ENCODE measurements at regions not wholly inside any gene's neighbourhood (a gene's known extent, or its start where the extent isn't known, plus 50 kb on each side); places are given as distances from the start of the nearest gene placed in this dataset.

DNA sequence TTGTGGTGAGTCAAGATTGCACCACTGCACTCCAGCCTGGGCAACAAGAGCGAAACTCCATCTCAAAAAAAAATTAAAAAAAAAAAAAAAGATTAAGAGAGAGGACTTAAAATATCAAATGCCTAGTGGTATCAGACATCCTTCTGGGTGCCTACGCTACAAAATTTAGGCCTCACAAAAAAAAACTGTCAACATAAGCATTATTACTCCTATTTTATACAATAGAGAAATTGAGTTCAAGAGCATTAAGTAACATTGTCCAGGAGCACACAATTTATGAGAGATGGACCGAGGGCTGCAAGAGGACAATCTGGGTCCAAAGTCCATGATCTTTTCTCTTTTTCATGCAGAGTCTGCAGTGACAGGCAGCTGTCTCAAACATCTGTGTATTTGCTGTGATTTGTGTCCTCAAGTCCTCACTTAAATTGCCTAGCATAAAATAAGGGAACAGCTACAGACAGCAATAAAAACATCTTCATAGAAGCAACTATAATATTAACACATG lies 62.4 kb downstream of the OSR1 start:
- Histone ChIP-seq H3K36me3 (replicated peaks in 1 of 2; ENCODE audit: control insufficient read depth in 1 of 2, insufficient read depth in 2 of 2, low read length in 2 of 2) (no peaks in the 10 kb centered on the region), H3K4me2 (replicated peaks; ENCODE audit: extremely low read depth, low read length, poor library complexity, severe bottlenecking) (no peak overlapping the region), H3K79me2 (ENCODE audit: insufficient read depth, low read length) (no peaks in the 10 kb centered on the region), H3K4me1 (ENCODE audit: control insufficient read depth in 1 of 2, insufficient read depth in 2 of 2, low read length in 2 of 2) (no peaks in the 10 kb centered on the region), H4K20me1 (ENCODE audit: insufficient read depth, low read length) (no peaks in the 10 kb centered on the region), H3K9ac (ENCODE audit: insufficient read depth, low read length, poor library complexity, severe bottlenecking) (no peak overlapping the region), H3K27ac (ENCODE audit: low read depth in 1 of 2, low read length in 2 of 2) (no peak overlapping the region), H3K4me3 (replicated peaks in 1 of 3; ENCODE audit: low read depth in 2 of 3, low read length in 3 of 3) (no peak overlapping the region), H2AFZ (ENCODE audit: insufficient read depth, low read depth, low read length, poor library complexity, severe bottlenecking) (no peak overlapping the region), H3K9me3 (replicated peaks in 1 of 2; ENCODE audit: control insufficient read depth in 1 of 2, insufficient read depth in 1 of 2, low read length in 2 of 2) (no peaks in the 10 kb centered on the region), H3K27me3 (ENCODE audit: control insufficient read depth in 2 of 2, insufficient read depth in 2 of 2, low read length in 2 of 2) (no peaks in the 10 kb centered on the region)
- Mint-ChIP-seq H3K27me3 (ENCODE audit: low read depth in 3 of 3) (peaks cover 1 to 4% (median 2%) of the 10 kb centered on the region in 3 donors), H3K9me3 (peaks cover 0 to 8% (median 2%) of the 10 kb centered on the region in 7 donors), H3K27ac (no peak overlapping the region), H3K4me1 (no peaks in the 10 kb centered on the region), H3K4me3 (no peak overlapping the region), H3K36me3 (no peaks in the 10 kb centered on the region)
- TF ChIP-seq CTCF (IDR thresholded peaks at IDR 0.05): no peak
- no peak for DNase-seq
- 100% methylated on average over 1 of the region's 3 CpGs for whole genome bisulfite sequencing (ENCODE audit: insufficient coverage)
- intact Hi-C loops (cut with micrococcal nuclease): no loop called here

DNA sequence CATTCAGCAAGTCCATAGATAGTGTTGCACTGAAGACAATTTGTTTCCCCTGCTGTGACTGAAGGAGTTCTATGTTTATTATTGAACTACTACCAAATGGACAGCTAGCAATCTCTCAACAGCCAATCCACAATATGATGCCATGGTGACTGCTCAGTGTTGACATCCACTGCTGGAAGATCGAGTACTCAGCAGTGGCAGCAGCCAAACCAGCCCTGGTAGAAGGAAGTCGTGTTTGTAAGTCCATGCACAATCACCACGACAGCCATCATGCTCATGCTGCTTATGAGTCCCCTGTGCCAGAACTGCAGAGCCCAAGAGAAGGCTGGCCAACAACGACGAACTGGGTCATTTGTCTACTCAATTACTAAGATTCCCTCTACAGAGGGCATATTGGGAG lies 66.4 kb downstream of the OSR1 start:
- Histone ChIP-seq H2AFZ (ENCODE audit: insufficient read depth, low read depth, low read length, poor library complexity, severe bottlenecking) (no peak overlapping the region), H3K9ac (ENCODE audit: insufficient read depth, low read length, poor library complexity, severe bottlenecking) (no peak overlapping the region), H3K4me1 (ENCODE audit: control insufficient read depth in 1 of 2, insufficient read depth in 2 of 2, low read length in 2 of 2) (no peaks in the 10 kb centered on the region), H4K20me1 (ENCODE audit: insufficient read depth, low read length) (no peaks in the 10 kb centered on the region), H3K36me3 (replicated peaks in 1 of 2; ENCODE audit: control insufficient read depth in 1 of 2, insufficient read depth in 2 of 2, low read length in 2 of 2) (no peaks in the 10 kb centered on the region), H3K4me3 (replicated peaks in 1 of 3; ENCODE audit: low read depth in 2 of 3, low read length in 3 of 3) (no peak overlapping the region), H3K27ac (ENCODE audit: low read depth in 1 of 2, low read length in 2 of 2) (no peak overlapping the region), H3K79me2 (ENCODE audit: insufficient read depth, low read length) (no peaks in the 10 kb centered on the region), H3K4me2 (replicated peaks; ENCODE audit: extremely low read depth, low read length, poor library complexity, severe bottlenecking) (no peak overlapping the region), H3K9me3 (replicated peaks in 1 of 2; ENCODE audit: control insufficient read depth in 1 of 2, insufficient read depth in 1 of 2, low read length in 2 of 2) (peaks cover 0 to 3% of the 10 kb centered on the region in 2 donors), H3K27me3 (ENCODE audit: control insufficient read depth in 2 of 2, insufficient read depth in 2 of 2, low read length in 2 of 2) (no peaks in the 10 kb centered on the region)
- intact Hi-C loops (cut with micrococcal nuclease): no loop called here
- Mint-ChIP-seq H3K36me3 (no peaks in the 10 kb centered on the region), H3K4me3 (no peak overlapping the region), H3K27ac (no peak overlapping the region), H3K4me1 (no peaks in the 10 kb centered on the region), H3K9me3 (peaks cover 0 to 4% (median 3%) of the 10 kb centered on the region in 7 donors), H3K27me3 (ENCODE audit: low read depth in 3 of 3) (peaks cover 0 to 3% (median 0%) of the 10 kb centered on the region in 3 donors)
- DNase-seq: no peak
- TF ChIP-seq CTCF (IDR thresholded peaks at IDR 0.05): no peak
- WGBS (ENCODE audit: insufficient coverage): 67% methylated on average over 1 of the region's 5 CpGs

Data from CD14-positive monocyte (primary cell).